A673 (cell line): ENCODE measurements at regions not wholly inside any gene's neighbourhood (a gene's known extent, or its start where the extent isn't known, plus 50 kb on each side); places are given as distances from the start of the nearest gene placed in this dataset.
"Not testable (repeated sequence)": the region's sequence is repeated elsewhere in the genome, so short reads cannot be mapped to it uniquely, and the experiment has no call there.

ENCODE experiments used
- BruUV-seq: library from RNA; stranded (reverse); fragments of 400-500 nt; replicated peaks from 2 replicates; lab custom pipeline; 2021; lab: Mats Ljungman, UMichigan
- CTCF ChIA-PET: fragments of 300-600 bp; sonication (Branson Sonifier 250); formaldehyde crosslinking; loops from one replicate; lab custom pipeline; 2022; ENCODE audit warnings: antibody characterized with exemption; lab: Charles Lee
- POLR2A ChIA-PET: fragments of 300-600 bp; sonication (Branson Sonifier 250); formaldehyde crosslinking; loops from one replicate; lab custom pipeline; 2022; ENCODE audit warnings: antibody characterized with exemption; ENCODE audit not compliant: low non-redundant PET; lab: Charles Lee
- DNase-seq: peaks from one replicate; pipeline ENCODE4 v3.0.0-alpha.2; 2015; ENCODE audit warnings: low spot score
- H3K27ac ChIP-seq: fragments of 200-600 bp; sonication (generic); 2 replicates; pipeline ENCODE4 v1.5.1; 2016; ENCODE audit warnings: mixed run types, low read depth, mild to moderate bottlenecking, mixed read lengths, antibody characterized with exemption, low read length; ENCODE audit not compliant: poor library complexity, severe bottlenecking
- H3K27me3 ChIP-seq: fragments of 200-600 bp; sonication (generic); replicated peaks from 2 replicates; pipeline ENCODE4 v1.6.1; 2017; ENCODE audit warnings: mixed run types, low read depth, mild to moderate bottlenecking, mixed read lengths, antibody characterized with exemption, low read length; ENCODE audit not compliant: insufficient read depth, poor library complexity
- H3K36me3 ChIP-seq: fragments of 200-600 bp; sonication (generic); 2 replicates; pipeline ENCODE4 v1.6.1; 2016; ENCODE audit warnings: mixed run types, mild to moderate bottlenecking, mixed read lengths, antibody characterized with exemption, low read length; ENCODE audit not compliant: insufficient read depth, poor library complexity, severe bottlenecking
- H3K4me1 ChIP-seq: fragments of 200-600 bp; sonication (generic); 2 replicates; pipeline ENCODE4 v1.6.1; 2017; ENCODE audit warnings: mixed run types, mild to moderate bottlenecking, mixed read lengths, antibody characterized with exemption, low read length; ENCODE audit not compliant: insufficient read depth, poor library complexity, severe bottlenecking
- H3K4me3 ChIP-seq: fragments of 200-600 bp; sonication (generic); 2 replicates; pipeline ENCODE4 v1.5.1; 2016; ENCODE audit warnings: low read depth, mixed run types, mild to moderate bottlenecking, mixed read lengths, low read length; ENCODE audit not compliant: poor library complexity, severe bottlenecking
- H3K9me3 ChIP-seq: fragments of 200-600 bp; sonication (generic); 2 replicates; pipeline ENCODE4 v1.6.1; 2016; ENCODE audit warnings: mixed run types, low read depth, mild to moderate bottlenecking, mixed read lengths, antibody characterized with exemption, low read length; ENCODE audit not compliant: poor library complexity, severe bottlenecking
- EZH2 ChIP-seq: fragments of 200-600 bp; sonication (generic); IDR thresholded peaks from 2 replicates; pipeline ENCODE4 v1.6.1; 2017; ENCODE audit warnings: borderline replicate concordance, low read depth, mild to moderate bottlenecking, mixed read lengths, antibody characterized with exemption, low read length; ENCODE audit not compliant: poor library complexity, severe bottlenecking
- intact Hi-C: fragments of 100-400 bp; cut with micrococcal nuclease; formaldehyde crosslinking; loops from one replicate; pipeline ENCODE4 v1.10.0; 2022; ENCODE audit not compliant: unreplicated experiment
- TF ChIP-seq, protein P1 (sequence below): fragments of 300-800, 200-600 bp; sonication (generic); conservative IDR thresholded peaks from 2 replicates; pipeline ENCODE4 v1.5.1; 2017; ENCODE audit warnings: low read depth, mild to moderate bottlenecking, antibody characterized with exemption, low read length, moderate library complexity, mixed read lengths

DNA sequence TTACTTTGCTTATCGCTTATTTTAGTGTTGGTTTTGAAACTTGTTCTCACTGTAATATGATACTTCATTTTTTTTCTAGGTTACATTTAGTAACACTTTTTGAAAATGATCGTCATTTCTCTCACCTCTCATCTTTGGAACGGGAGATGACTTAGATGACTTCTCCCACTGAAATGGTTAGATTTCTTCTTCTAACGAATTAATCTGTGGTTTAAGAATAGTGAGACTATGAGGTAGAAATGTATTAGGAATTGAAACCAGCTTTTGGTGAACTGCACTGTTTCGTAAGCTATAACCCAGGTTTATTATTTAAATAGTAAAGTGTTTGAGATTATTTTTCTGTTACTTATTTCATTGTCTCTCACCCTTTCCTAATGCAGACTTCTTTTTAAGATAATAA is 93.7 kb downstream of the PRR15 start:
- ChIA-PET CTCF (no interaction called here), POLR2A (no interaction called here)
- TF ChIP-seq, protein P1, sequence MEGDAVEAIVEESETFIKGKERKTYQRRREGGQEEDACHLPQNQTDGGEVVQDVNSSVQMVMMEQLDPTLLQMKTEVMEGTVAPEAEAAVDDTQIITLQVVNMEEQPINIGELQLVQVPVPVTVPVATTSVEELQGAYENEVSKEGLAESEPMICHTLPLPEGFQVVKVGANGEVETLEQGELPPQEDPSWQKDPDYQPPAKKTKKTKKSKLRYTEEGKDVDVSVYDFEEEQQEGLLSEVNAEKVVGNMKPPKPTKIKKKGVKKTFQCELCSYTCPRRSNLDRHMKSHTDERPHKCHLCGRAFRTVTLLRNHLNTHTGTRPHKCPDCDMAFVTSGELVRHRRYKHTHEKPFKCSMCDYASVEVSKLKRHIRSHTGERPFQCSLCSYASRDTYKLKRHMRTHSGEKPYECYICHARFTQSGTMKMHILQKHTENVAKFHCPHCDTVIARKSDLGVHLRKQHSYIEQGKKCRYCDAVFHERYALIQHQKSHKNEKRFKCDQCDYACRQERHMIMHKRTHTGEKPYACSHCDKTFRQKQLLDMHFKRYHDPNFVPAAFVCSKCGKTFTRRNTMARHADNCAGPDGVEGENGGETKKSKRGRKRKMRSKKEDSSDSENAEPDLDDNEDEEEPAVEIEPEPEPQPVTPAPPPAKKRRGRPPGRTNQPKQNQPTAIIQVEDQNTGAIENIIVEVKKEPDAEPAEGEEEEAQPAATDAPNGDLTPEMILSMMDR, result no peak
- TF ChIP-seq EZH2, result no peak
- Histone ChIP-seq H3K9me3 (no peaks in the 10 kb centered on the region), H3K36me3 (no peaks in the 10 kb centered on the region), H3K4me1 (no peaks in the 10 kb centered on the region), H3K27ac (no peak overlapping the region), H3K27me3 (no peaks in the 10 kb centered on the region), H3K4me3 (no peak overlapping the region)
- no TSS peak for BruUV-seq
- intact Hi-C loops, result no loop called here
- no peak for DNase-seq

GRCh38 chr7:29657856-29658255 is 94.2 kb downstream of the PRR15 start:
- Histone ChIP-seq H3K9me3 (no peaks in the 10 kb centered on the region), H3K27me3 (no peaks in the 10 kb centered on the region), H3K27ac (no peak overlapping the region), H3K4me3 (no peak overlapping the region), H3K36me3 (no peaks in the 10 kb centered on the region), H3K4me1 (no peaks in the 10 kb centered on the region)
- no TSS peak for BruUV-seq
- TF ChIP-seq EZH2, result no peak
- TF ChIP-seq, protein P1, result no peak
- intact Hi-C loops, result no loop called here
- POLR2A ChIA-PET, result no interaction called here
- DNase-seq, result no peak
- CTCF ChIA-PET, result no interaction called here

DNA sequence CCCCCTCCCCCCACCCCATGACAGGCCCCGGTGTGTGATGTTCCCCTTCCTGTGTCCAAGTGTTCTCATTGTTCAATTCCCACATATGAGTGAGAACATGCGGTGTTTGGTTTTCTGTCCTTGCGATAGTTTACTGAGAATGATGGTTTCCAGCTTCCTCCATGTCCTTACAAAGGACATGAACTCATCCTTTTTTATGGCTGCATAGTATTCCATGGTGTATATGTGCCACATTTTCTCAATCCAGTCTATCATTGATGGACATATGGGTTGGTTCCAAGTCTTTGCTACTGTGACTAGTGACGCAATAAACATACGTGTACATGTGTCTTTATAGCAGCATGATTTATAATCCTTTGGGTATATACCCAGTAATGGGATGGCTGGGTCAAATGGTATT is 95.6 kb downstream of the PRR15 start:
- H3K36me3 ChIP-seq, H3K27ac ChIP-seq, H3K27me3 ChIP-seq, H3K9me3 ChIP-seq, H3K4me3 ChIP-seq, DNase-seq, BruUV-seq, POLR2A ChIA-PET, H3K4me1 ChIP-seq, intact Hi-C loops: not testable (repeated sequence)
- CTCF ChIA-PET, result interaction anchor here (0.6 kb wide), 1 partner anchor 288 kb away, joined by 3 read pairs; no protein-coding TSS in a partner anchor

DNA sequence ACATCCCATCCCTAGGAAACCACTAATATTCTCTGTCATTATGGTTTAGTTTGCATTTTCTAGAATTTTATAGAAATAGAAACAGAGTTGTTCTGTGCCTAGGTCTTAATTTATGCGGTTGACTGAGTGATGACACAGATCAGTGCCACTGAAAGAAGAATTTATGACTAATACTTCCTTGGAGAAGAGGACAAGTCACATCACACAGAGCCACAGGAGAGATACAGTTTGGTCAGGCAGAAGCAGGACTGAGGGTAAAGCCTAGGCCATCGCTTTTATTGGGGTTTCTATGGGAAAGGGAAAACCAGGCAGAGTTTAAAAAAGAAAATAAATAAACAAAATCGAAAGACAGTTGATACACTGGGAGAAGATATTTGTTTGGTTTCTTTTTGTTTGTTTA is 99.3 kb downstream of the PRR15 start:
- CTCF ChIA-PET, H3K4me3 ChIP-seq, H3K27ac ChIP-seq, H3K9me3 ChIP-seq, BruUV-seq, H3K27me3 ChIP-seq, H3K36me3 ChIP-seq, H3K4me1 ChIP-seq, POLR2A ChIA-PET, intact Hi-C loops: not testable (repeated sequence)
- DNase-seq, result peak; percentile 12

DNA sequence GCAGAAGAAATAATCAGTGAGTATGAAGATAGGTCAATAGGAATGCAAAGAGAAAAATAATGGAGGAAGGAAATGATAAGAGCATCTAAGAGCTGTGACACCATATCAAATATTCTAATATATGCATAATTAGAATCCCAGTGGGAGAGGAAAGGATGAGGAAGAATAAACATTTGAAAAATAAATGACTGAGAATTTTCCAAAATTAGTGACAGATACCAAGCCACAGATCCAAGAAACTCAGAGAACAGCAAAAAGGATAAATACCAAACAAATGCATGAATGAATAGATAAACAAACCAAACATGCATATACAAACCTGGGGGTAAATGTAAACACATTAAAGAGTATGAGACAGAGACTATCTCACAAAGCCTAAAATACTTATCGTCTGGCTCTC is 101.4 kb downstream of the PRR15 start:
- H3K4me1 ChIP-seq, H3K27me3 ChIP-seq, DNase-seq, POLR2A ChIA-PET, intact Hi-C loops, BruUV-seq, H3K27ac ChIP-seq, H3K4me3 ChIP-seq, CTCF ChIA-PET, H3K36me3 ChIP-seq, H3K9me3 ChIP-seq: not testable (repeated sequence)

DNA sequence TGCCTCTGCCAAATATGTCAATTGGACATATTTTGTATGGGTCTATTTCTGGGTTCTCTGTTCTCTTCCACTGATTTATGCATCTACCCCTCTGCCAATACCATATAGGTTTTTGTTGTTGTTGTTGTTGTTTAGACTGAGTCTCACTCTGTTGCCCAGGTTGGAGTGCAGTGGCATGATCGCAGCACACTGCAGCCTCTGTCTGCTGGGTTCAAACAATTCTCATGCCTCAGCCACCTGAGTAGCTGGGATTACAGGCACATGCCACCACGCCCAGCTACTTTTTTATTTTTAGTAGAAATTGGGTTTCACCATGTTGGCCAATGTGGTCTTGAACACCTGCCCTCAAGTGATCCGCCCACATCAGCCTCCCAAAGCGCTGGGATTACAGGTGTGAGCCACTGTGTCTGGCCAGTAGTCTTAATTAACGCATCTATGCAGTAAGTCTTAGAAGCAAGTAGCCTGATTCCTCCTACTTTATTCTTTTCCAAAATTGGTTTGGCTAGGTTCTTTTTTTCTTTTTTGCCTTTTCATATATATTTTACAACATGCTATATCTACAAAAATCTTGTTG is 103.5 kb downstream of the PRR15 start:
- POLR2A ChIA-PET, H3K9me3 ChIP-seq, CTCF ChIA-PET, BruUV-seq, intact Hi-C loops, H3K4me1 ChIP-seq, H3K27ac ChIP-seq, H3K36me3 ChIP-seq, DNase-seq, H3K27me3 ChIP-seq, H3K4me3 ChIP-seq: not testable (repeated sequence)
